WTC11 (cell line): ENCODE measurements at regions not wholly inside any gene's neighbourhood (a gene's known extent, or its start where the extent isn't known, plus 50 kb on each side); places are given as distances from the start of the nearest gene placed in this dataset.

Experiments
- EMX1 ChIP-seq: fragments of 250-450 bp; sonication (Bioruptor Pico); IDR thresholded peaks from 2 replicates; pipeline ENCODE4 v1.8.0; 2021; ENCODE audit warnings: mild to moderate bottlenecking
- ESRRA ChIP-seq: sonication (generic); formaldehyde crosslinking; IDR thresholded peaks from 2 replicates; pipeline ENCODE4 v1.8.1; 2022; ENCODE audit warnings: mild to moderate bottlenecking, missing genetic modification reagents, borderline replicate concordance
- GTF2I ChIP-seq: fragments of 250-450 bp; sonication (Bioruptor Pico); conservative IDR thresholded peaks from 2 replicates; pipeline ENCODE4 v1.4.0; 2021; ENCODE audit warnings: mild to moderate bottlenecking
- JUN ChIP-seq: sonication (generic); formaldehyde crosslinking; IDR thresholded peaks from 2 replicates; pipeline ENCODE4 v1.8.0; 2023; ENCODE audit warnings: mild to moderate bottlenecking, missing genetic modification reagents
- NR1H2 ChIP-seq: sonication (generic); formaldehyde crosslinking; IDR thresholded peaks from 2 replicates; pipeline ENCODE4 v1.9.0; 2021; ENCODE audit warnings: mild to moderate bottlenecking, moderate library complexity, missing genetic modification reagents
- ZNF121 ChIP-seq: sonication (generic); formaldehyde crosslinking; IDR thresholded peaks from 2 replicates; pipeline ENCODE4 v1.8.0; 2023; ENCODE audit warnings: missing genetic modification reagents
- ZNF138 ChIP-seq: sonication (generic); formaldehyde crosslinking; conservative IDR thresholded peaks from 2 replicates; pipeline ENCODE4 v1.8.1; 2022; ENCODE audit warnings: mild to moderate bottlenecking, moderate library complexity, missing genetic modification reagents
- ZNF416 ChIP-seq: fragments of 250-450 bp; sonication (Bioruptor Pico); IDR thresholded peaks from 2 replicates; pipeline ENCODE4 v1.9.0; 2021; ENCODE audit warnings: mild to moderate bottlenecking, inconsistent platforms
- TF ChIP-seq, protein P1 (sequence below): fragments of 200-600 bp; IDR thresholded peaks from 2 replicates; pipeline ENCODE4 v1.8.0; 2022; ENCODE audit warnings: antibody characterized with exemption
- TF ChIP-seq, protein P2 (sequence below): sonication (generic); formaldehyde crosslinking; IDR thresholded peaks from 2 replicates; pipeline ENCODE4 v1.8.1; 2022; ENCODE audit warnings: low read depth, missing genetic modification reagents, borderline replicate concordance
- TF ChIP-seq, protein P3 (sequence below): sonication (generic); formaldehyde crosslinking; IDR thresholded peaks from 2 replicates; pipeline ENCODE4 v1.8.1; 2022; ENCODE audit warnings: mild to moderate bottlenecking, missing genetic modification reagents, moderate library complexity, borderline replicate concordance
- TF ChIP-seq, protein P4 (sequence below): sonication (generic); formaldehyde crosslinking; IDR thresholded peaks from 2 replicates; pipeline ENCODE4 v1.8.0; 2023; ENCODE audit warnings: missing genetic modification reagents, mild to moderate bottlenecking, borderline replicate concordance

DNA sequence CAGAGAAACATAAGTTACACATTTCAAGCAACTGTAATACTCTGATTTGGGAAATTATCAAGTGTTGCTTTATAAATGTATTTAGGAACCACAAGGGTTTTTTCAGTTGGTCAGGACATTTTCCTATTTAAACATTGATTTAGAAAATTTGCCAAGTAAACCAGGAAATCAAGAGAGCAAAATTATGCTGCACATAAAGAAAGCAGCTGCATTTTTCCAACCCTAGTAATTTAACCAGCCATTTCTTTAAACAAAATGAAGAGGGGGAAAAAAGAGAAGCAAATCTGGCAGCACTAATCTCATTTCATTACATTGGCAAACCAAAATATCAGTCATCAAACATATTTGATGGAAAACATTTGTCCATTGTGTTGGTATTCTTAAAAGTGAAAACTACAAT lies 271.4 kb downstream of the TLE1 start:
- TF ChIP-seq, protein P1, sequence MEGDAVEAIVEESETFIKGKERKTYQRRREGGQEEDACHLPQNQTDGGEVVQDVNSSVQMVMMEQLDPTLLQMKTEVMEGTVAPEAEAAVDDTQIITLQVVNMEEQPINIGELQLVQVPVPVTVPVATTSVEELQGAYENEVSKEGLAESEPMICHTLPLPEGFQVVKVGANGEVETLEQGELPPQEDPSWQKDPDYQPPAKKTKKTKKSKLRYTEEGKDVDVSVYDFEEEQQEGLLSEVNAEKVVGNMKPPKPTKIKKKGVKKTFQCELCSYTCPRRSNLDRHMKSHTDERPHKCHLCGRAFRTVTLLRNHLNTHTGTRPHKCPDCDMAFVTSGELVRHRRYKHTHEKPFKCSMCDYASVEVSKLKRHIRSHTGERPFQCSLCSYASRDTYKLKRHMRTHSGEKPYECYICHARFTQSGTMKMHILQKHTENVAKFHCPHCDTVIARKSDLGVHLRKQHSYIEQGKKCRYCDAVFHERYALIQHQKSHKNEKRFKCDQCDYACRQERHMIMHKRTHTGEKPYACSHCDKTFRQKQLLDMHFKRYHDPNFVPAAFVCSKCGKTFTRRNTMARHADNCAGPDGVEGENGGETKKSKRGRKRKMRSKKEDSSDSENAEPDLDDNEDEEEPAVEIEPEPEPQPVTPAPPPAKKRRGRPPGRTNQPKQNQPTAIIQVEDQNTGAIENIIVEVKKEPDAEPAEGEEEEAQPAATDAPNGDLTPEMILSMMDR: no peak
- TF ChIP-seq, protein P2, sequence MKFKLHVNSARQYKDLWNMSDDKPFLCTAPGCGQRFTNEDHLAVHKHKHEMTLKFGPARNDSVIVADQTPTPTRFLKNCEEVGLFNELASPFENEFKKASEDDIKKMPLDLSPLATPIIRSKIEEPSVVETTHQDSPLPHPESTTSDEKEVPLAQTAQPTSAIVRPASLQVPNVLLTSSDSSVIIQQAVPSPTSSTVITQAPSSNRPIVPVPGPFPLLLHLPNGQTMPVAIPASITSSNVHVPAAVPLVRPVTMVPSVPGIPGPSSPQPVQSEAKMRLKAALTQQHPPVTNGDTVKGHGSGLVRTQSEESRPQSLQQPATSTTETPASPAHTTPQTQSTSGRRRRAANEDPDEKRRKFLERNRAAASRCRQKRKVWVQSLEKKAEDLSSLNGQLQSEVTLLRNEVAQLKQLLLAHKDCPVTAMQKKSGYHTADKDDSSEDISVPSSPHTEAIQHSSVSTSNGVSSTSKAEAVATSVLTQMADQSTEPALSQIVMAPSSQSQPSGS (CRISPR knock-in tag): no peak
- TF ChIP-seq ZNF138 (CRISPR knock-in tag) (no peak), ZNF416 (CRISPR knock-in tag) (no peak), GTF2I (CRISPR knock-in tag) (no peak), JUN (no peak), NR1H2 (CRISPR knock-in tag) (no peak), EMX1 (no peak), ZNF121 (no peak), ESRRA (no peak)
- TF ChIP-seq, protein P3, sequence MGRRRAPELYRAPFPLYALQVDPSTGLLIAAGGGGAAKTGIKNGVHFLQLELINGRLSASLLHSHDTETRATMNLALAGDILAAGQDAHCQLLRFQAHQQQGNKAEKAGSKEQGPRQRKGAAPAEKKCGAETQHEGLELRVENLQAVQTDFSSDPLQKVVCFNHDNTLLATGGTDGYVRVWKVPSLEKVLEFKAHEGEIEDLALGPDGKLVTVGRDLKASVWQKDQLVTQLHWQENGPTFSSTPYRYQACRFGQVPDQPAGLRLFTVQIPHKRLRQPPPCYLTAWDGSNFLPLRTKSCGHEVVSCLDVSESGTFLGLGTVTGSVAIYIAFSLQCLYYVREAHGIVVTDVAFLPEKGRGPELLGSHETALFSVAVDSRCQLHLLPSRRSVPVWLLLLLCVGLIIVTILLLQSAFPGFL (CRISPR knock-in tag): no peak
- TF ChIP-seq, protein P4, sequence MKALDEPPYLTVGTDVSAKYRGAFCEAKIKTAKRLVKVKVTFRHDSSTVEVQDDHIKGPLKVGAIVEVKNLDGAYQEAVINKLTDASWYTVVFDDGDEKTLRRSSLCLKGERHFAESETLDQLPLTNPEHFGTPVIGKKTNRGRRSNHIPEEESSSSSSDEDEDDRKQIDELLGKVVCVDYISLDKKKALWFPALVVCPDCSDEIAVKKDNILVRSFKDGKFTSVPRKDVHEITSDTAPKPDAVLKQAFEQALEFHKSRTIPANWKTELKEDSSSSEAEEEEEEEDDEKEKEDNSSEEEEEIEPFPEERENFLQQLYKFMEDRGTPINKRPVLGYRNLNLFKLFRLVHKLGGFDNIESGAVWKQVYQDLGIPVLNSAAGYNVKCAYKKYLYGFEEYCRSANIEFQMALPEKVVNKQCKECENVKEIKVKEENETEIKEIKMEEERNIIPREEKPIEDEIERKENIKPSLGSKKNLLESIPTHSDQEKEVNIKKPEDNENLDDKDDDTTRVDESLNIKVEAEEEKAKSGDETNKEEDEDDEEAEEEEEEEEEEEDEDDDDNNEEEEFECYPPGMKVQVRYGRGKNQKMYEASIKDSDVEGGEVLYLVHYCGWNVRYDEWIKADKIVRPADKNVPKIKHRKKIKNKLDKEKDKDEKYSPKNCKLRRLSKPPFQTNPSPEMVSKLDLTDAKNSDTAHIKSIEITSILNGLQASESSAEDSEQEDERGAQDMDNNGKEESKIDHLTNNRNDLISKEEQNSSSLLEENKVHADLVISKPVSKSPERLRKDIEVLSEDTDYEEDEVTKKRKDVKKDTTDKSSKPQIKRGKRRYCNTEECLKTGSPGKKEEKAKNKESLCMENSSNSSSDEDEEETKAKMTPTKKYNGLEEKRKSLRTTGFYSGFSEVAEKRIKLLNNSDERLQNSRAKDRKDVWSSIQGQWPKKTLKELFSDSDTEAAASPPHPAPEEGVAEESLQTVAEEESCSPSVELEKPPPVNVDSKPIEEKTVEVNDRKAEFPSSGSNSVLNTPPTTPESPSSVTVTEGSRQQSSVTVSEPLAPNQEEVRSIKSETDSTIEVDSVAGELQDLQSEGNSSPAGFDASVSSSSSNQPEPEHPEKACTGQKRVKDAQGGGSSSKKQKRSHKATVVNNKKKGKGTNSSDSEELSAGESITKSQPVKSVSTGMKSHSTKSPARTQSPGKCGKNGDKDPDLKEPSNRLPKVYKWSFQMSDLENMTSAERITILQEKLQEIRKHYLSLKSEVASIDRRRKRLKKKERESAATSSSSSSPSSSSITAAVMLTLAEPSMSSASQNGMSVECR (CRISPR knock-in tag): no peak
